Panc1 (cell line): ENCODE measurements at regions not wholly inside any gene's neighbourhood (a gene's known extent, or its start where the extent isn't known, plus 50 kb on each side); places are given as distances from the start of the nearest gene placed in this dataset.

ENCODE experiments used
- ATAC-seq: fragments of 200-7000 bp; cut with Tn5 transposase; 2 replicates; pipeline ENCODE4 v1.9.1; 2020; ENCODE audit warnings: mild to moderate bottlenecking, moderate library complexity
- BruUV-seq: library from RNA; stranded (reverse); fragments of 400-500 nt; replicated peaks from 2 replicates; lab custom pipeline; 2021; lab: Mats Ljungman, UMichigan
- CTCF ChIA-PET: fragments of 300-600 bp; sonication (Branson Sonifier 250); formaldehyde crosslinking; loops from one replicate; lab custom pipeline; 2022; ENCODE audit warnings: antibody characterized with exemption; lab: Charles Lee
- POLR2A ChIA-PET: fragments of 300-600 bp; sonication (Branson Sonifier 250); formaldehyde crosslinking; loops from one replicate; lab custom pipeline; 2022; ENCODE audit warnings: antibody characterized with exemption; lab: Charles Lee
- DNase-seq: peaks from one replicate; pipeline ENCODE4 v3.0.0-alpha.2; 2010; ENCODE audit warnings: low read depth, low spot score
- H3K27ac ChIP-seq: 2 replicates; pipeline ENCODE4 v1.5.1; 2011; ENCODE audit warnings: mild to moderate bottlenecking, low read length, inconsistent platforms
- H3K27me3 ChIP-seq: fragments of 200-500 bp; sonication (Bioruptor generic); 2 replicates; pipeline ENCODE4 v1.6.0; 2014; ENCODE audit warnings: low read length, inconsistent platforms; ENCODE audit not compliant: control insufficient read depth, insufficient read depth
- H3K36me3 ChIP-seq: fragments of 200-500 bp; sonication (Bioruptor generic); 2 replicates; pipeline ENCODE4 v1.5.1; 2014; ENCODE audit warnings: inconsistent platforms, mild to moderate bottlenecking, low read length, moderate library complexity; ENCODE audit not compliant: control insufficient read depth, insufficient read depth
- H3K4me1 ChIP-seq: 2 replicates; pipeline ENCODE4 v1.5.1; 2011; ENCODE audit warnings: inconsistent platforms, mild to moderate bottlenecking, low read length, moderate library complexity; ENCODE audit not compliant: control insufficient read depth, insufficient read depth
- H3K4me3 ChIP-seq, 2 experiments: 2 replicates each; pipeline ENCODE4 v1.5.1; 2011 to 2012; ENCODE audit warnings: low read depth in 2 of 2, low read length in 2 of 2, mild to moderate bottlenecking in 2 of 2, inconsistent platforms in 1 of 2, moderate library complexity in 1 of 2
- H3K9me3 ChIP-seq: fragments of 200-500 bp; sonication (Bioruptor generic); 2 replicates; pipeline ENCODE4 v1.5.1; 2014; ENCODE audit warnings: low read depth, mild to moderate bottlenecking, inconsistent platforms, low read length, moderate library complexity; ENCODE audit not compliant: control insufficient read depth, insufficient read depth
- CTCF ChIP-seq: fragments of 450-650 bp; IDR thresholded peaks from 2 replicates; pipeline ENCODE4 v1.5.1; 2017; ENCODE audit warnings: mild to moderate bottlenecking
- POLR2AphosphoS5 ChIP-seq: IDR thresholded peaks from 2 replicates; pipeline ENCODE4 v1.6.1; 2012; ENCODE audit warnings: mild to moderate bottlenecking, low read depth, low read length, moderate library complexity
- REST ChIP-seq, 2 experiments: IDR thresholded peaks; 2 replicates each; pipeline ENCODE4 v1.6.1; 2011 to 2012; ENCODE audit warnings: low read depth in 2 of 2, control low read depth in 1 of 2, low read length in 1 of 2, mild to moderate bottlenecking in 1 of 2, moderate library complexity in 1 of 2; ENCODE audit not compliant: insufficient read depth in 1 of 2
- SIN3A ChIP-seq: IDR thresholded peaks from 2 replicates; pipeline ENCODE4 v1.6.1; 2012; ENCODE audit warnings: low read depth, mild to moderate bottlenecking, low read length, moderate library complexity, borderline replicate concordance; ENCODE audit not compliant: insufficient read depth
- TCF7L2 ChIP-seq: IDR thresholded peaks from 2 replicates; pipeline ENCODE4 v1.6.1; 2011; ENCODE audit warnings: mild to moderate bottlenecking, low read depth, low read length, inconsistent platforms
- in situ Hi-C: cut with HindIII; loops from 2 replicates; pipeline ENCODE4 v1.10.0; 2016; ENCODE audit warnings: low sequenced_read_pairs, low pct_unique_long_range_greater_than_20kb
- intact Hi-C: fragments of 100-400 bp; cut with micrococcal nuclease; formaldehyde crosslinking; loops from one replicate; pipeline ENCODE4 v1.10.0; 2022; ENCODE audit not compliant: unreplicated experiment

GRCh38 chr9:108671176-108671575, 184.6 kb downstream of the ACTL7B start:
- no peaks in the 10 kb centered on the region for H3K9me3 ChIP-seq
- H3K27ac ChIP-seq, result no peak overlapping the region
- ATAC-seq (no peak), DNase-seq (no peak)
- no peaks in the 10 kb centered on the region for H3K4me1 ChIP-seq
- H3K27me3 ChIP-seq, result no peaks in the 10 kb centered on the region
- CTCF ChIA-PET, result no interaction called here
- in situ Hi-C loops, result no loop called here
- no TSS peak for BruUV-seq
- no peak overlapping the region for H3K4me3 ChIP-seq
- intact Hi-C loops, result no loop called here
- peak; percentile 16; the same call in 1 of the 2 replicates for TF ChIP-seq CTCF
- no peak for TF ChIP-seq SIN3A
- POLR2A ChIA-PET, result interaction anchor here (0.7 kb wide), 1 partner anchor 772 kb away, joined by 8 read pairs; no protein-coding TSS in a partner anchor
- H3K36me3 ChIP-seq, result no peaks in the 10 kb centered on the region

- intact Hi-C loops, result no loop called here
- no TSS peak for BruUV-seq
- no peaks in the 10 kb centered on the region for H3K4me1 ChIP-seq
- H3K27me3 ChIP-seq, result no peaks in the 10 kb centered on the region
- no peak for ATAC-seq
- in situ Hi-C loops, result no loop called here
- no peaks in the 10 kb centered on the region for H3K36me3 ChIP-seq
- no peak for TF ChIP-seq POLR2AphosphoS5
- TF ChIP-seq CTCF, result no peak
- no peak for TF ChIP-seq REST (IDR thresholded peaks at IDR 0.05; ENCODE audit: insufficient read depth in 1 of 2, low read depth in 2 of 2, low read length in 1 of 2)
- TF ChIP-seq TCF7L2, result no peak
- TF ChIP-seq SIN3A, result no peak
- CTCF ChIA-PET, result no interaction called here
- no peak overlapping the region for H3K4me3 ChIP-seq
- POLR2A ChIA-PET, result interaction anchor here (0.7 kb wide), 1 partner anchor 1333 kb away, joined by 4 read pairs; no protein-coding TSS in a partner anchor
- no peak for DNase-seq
- H3K27ac ChIP-seq, result no peak overlapping the region
- H3K9me3 ChIP-seq, result no peaks in the 10 kb centered on the region
These were observed 186.8 kb downstream of the ACTL7B start for GRCh38 chr9:108668938-108669335.
